GM21381 (cell line): ENCODE measurements at regions not wholly inside any gene's neighbourhood (a gene's known extent, or its start where the extent isn't known, plus 50 kb on each side); places are given as distances from the start of the nearest gene placed in this dataset.
"Not testable (repeated sequence)": the region's sequence is repeated elsewhere in the genome, so short reads cannot be mapped to it uniquely, and the experiment has no call there.

Experiments used
- ATAC-seq: cut with Tn5 transposase; IDR thresholded peaks from one replicate; pipeline ENCODE4 v1.9.1; 2021; ENCODE audit warnings: mild to moderate bottlenecking, moderate library complexity; ENCODE audit not compliant: unreplicated experiment

DNA sequence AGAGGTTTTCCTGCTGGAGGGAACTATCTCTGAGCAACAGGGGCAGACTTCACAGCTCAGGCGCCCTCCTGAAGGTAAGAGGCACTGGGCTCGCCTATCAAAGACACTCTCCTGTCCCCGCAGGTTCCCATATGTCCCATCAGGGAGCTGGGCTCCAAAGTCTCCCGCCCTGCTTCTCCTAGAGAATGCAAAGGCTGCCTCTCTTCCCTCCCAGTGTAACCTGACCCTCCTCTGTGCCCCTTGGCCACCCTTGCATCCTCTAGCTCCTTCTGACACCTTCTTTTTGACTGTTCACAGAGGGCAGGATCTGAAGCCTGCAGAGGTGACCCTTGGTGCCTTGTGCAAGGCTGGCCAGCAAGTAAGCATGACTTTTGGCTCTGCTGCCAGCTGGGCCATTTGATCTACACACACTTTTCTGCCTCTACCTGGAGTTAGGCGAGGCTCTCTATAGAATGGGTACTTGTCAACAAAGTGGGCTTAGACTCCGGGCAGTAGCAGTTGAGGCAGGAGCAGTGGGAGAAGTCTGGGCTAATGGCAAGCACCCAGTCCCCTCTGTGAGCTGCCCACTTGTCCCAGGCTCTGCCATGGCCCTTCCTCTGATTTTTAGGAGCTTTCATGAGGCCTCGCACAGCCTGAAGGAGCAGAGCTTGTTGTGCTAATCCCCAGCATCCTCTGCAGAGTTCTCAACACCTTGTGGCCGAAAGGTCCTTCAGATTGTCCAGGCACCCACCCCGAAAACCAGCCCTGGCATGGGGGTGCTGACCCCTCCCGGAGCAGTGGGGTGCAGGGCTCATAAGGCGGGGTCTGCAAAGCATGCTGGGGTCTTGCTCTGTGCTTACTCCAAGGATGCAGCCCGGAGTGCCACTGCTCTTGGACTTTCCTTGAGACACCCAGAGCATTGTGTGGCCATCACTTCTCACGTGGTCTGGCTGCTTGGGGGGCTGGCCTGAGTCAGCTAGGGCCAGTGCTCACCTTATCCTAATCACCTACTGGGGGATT lies 122.9 kb downstream of the METRNL start:
- ATAC-seq = no peak

GRCh38 chr17:83203073-83203471 lies 123.7 kb downstream of the METRNL start:
- ATAC-seq = no peak

DNA sequence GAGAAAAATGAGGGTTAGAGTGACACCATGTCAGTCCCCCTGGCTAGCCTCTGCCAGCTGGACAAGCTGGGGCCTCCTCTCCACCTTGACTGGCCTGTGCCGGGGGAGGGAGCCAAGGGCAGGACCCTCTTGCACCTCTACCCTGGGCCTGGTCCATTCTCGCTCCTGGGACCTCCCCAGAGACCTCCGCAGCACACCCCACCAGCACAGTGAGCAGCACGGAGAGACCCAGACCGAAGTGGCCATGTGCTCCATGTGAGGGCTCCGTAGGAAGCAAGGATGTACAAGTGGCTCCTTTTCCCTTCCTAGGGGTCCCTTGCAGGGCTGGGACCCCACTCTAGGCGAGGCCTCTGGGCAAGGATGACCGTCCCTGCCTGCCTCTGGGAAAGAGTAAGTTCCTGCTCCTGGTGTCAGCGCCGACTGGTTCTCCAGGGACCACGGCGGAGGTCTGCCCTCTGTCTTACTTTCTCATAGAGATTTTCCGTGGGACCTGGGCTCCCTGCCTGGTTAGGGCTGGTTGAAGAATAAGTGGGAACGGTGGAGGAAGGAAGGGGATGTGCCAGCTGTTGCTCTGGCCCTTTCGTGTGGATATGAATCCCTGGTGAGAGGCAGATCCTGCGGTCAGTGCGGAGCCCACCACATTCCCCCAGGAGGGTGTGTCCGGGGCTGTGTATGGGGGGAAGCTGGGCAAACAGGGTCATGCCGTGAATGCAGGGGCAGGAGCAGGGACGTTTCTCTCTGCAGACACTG lies 124.2 kb downstream of the METRNL start:
- no peak for ATAC-seq

DNA sequence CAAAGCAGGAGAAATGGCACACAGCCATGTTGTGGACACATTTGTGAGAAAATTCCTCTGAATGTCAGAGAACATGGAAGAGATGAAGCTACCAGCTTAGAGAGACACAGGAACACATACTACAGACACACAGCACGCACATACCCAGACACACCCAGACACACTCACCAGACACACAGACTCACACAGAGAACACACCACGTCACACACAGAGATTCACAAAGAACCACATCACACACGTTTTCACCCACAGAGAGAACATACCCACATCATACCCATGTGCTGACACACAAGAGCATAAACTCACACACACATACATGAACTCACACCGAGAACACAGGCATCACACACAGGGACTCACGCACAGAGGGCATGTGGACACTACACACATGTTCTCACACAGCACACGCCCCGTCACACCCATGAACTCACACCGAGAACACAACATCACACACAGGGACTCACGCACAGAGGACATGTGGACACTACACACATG lies 124.9 kb downstream of the METRNL start:
- ATAC-seq = no peak

DNA sequence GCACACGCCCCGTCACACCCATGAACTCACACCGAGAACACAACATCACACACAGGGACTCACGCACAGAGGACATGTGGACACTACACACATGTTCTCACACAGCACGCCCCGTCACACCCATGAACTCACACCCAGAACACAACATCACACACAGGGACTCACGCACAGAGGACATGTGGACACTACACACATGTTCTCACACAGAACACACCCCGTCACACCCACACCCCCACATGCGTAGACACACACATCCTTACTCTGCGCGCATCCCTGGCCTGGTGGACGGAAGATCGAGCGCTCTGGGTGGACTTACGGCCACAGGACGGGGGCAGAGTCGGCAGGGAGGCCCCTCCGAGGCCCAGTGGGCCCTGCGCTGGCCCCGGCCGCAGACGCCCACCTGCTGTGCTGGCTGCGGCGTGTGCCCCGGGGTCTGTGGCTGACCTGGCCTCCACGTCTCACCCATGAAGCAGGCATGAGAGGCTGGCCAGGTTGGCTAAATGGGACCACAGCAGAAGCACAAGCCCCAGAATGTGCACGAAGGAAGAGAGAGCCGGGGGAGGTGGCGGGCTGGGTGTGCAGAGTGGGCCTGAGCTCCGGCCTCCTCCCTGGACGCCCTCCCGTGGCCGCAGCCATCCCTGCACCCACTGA lies 125.5 kb downstream of the METRNL start:
- not testable (repeated sequence) for ATAC-seq

DNA sequence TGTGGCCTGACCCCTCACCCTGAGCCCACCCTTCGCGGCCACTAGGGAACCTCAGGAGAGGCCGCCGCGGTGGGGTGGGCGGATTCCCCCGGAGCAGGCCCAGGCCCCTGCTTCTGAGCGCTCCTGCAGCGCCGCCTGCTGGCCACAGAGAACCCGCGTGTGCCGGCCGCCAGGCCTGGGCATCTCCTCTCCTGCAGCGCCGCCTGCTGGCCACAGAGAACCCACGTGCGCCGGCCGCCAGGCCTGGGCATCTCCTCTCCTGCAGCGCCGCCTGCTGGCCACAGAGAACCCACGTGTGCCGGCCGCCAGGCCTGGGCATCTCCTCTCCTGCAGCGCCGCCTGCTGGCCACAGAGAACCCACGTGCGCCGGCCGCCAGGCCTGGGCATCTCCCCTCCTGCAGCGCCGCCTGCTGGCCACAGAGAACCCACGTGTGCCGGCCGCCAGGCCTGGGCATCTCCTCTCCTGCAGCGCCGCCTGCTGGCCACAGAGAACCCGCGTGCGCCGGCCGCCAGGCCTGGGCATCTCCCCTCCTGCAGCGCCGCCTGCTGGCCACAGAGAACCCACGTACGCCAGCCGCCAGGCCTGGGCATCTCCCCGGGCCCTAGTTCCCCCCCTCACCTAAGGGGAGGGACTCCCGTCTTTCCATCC lies 126.1 kb downstream of the METRNL start:
- ATAC-seq = not testable (repeated sequence)

- not testable (repeated sequence) for ATAC-seq
Measured at GRCh38 chr17:83206036-83206394, 126.6 kb downstream of the METRNL start.

GRCh38 chr17:83206819-83207588 lies 127.6 kb downstream of the METRNL start:
- ATAC-seq = not testable (repeated sequence)

DNA sequence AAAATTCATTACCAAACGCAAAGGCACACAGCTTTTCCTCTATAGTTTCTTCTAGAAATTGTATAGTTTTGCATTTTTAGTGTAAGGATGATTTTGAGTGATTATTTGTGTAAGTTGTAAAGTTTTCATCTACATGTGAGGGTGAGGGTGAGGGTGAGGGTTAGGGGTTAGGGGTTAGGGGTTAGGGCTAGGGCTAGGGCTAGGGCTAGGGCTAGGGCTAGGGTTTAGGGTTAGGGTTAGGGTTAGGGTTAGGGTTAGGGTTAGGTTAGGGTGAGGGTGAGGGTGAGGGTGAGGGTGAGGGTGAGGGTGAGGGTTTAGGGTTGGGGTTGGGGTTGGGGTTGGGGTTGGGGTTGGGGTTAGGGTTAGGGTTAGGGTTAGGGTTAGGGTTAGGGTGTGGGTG lies 167.6 kb downstream of the METRNL start:
- not testable (repeated sequence) for ATAC-seq
